Choroid plexus epithelial cell (primary cell): ENCODE measurements at regions not wholly inside any gene's neighbourhood (a gene's known extent, or its start where the extent isn't known, plus 50 kb on each side); places are given as distances from the start of the nearest gene placed in this dataset.
A peak's percentile ranks its signal among the peaks of the same experiment; 100 is the strongest.

Source experiments
- DNase-seq: peaks from one replicate; pipeline ENCODE4 v3.0.0-alpha.2; 2010; ENCODE audit warnings: low read depth
- H3K4me3 ChIP-seq: 2 replicates; pipeline ENCODE4 v1.5.1; 2011; ENCODE audit warnings: low read depth, mild to moderate bottlenecking, control low read depth, low read length, moderate library complexity
- CTCF ChIP-seq: conservative IDR thresholded peaks from 2 replicates; pipeline ENCODE4 v1.5.1; 2011; ENCODE audit warnings: low read depth, mild to moderate bottlenecking, control low read depth, inconsistent platforms, low read length, moderate library complexity

- DNase-seq, result no peak
- no peak for TF ChIP-seq CTCF
These were observed 73.2 kb upstream of the SSTR1 start for GRCh38 chr14:38134416-38135030.

GRCh38 chr14:38135106-38135867 lies 72.4 kb upstream of the SSTR1 start:
- H3K4me3 ChIP-seq, result no peak overlapping the region
- no peak for TF ChIP-seq CTCF
- no peak for DNase-seq

More at GRCh38 chr14:38134416-38135030, 73.2 kb upstream of the SSTR1 start:
- H3K4me3 ChIP-seq, result no peak overlapping the region

GRCh38 chr14:38137005-38137404 lies 70.7 kb upstream of the SSTR1 start:
- peak; percentile 54 for DNase-seq
- TF ChIP-seq CTCF, result no peak
- H3K4me3 ChIP-seq, result no peak overlapping the region

- no peak for TF ChIP-seq CTCF
- no peak overlapping the region for H3K4me3 ChIP-seq
- no peak for DNase-seq
These were observed 69.1 kb upstream of the SSTR1 start for GRCh38 chr14:38138473-38139138.

GRCh38 chr14:38139926-38140325 lies 67.8 kb upstream of the SSTR1 start:
- H3K4me3 ChIP-seq, result no peak overlapping the region
- no peak for DNase-seq
- TF ChIP-seq CTCF, result no peak

- no peak overlapping the region for H3K4me3 ChIP-seq
- TF ChIP-seq CTCF, result no peak
- peak; percentile 13 for DNase-seq
These were observed 64.5 kb upstream of the SSTR1 start for GRCh38 chr14:38143170-38143569.
